ENCODE measurements at regions not wholly inside any gene's neighbourhood (a gene's known extent, or its start where the extent isn't known, plus 50 kb on each side); places are given as distances from the start of the nearest gene placed in this dataset.

- Histone ChIP-seq H3K4me3 (ENCODE audit: insufficient read depth, low read depth, low read length) (no peak overlapping the region), H3K36me3 (replicated peaks; ENCODE audit: control insufficient read depth, insufficient read depth, low read length) (no peaks in the 10 kb centered on the region), H3K27me3 (ENCODE audit: control insufficient read depth, insufficient read depth, low read length) (no peaks in the 10 kb centered on the region)
- DNase-seq = no peak
Observed at GRCh38 chr4:138945840-138946239, 69.7 kb upstream of the NOCT start.

- no peaks in the 10 kb centered on the region for H3K36me3 ChIP-seq (replicated peaks; ENCODE audit: control insufficient read depth, insufficient read depth, low read length)
- H3K27me3 ChIP-seq (ENCODE audit: control insufficient read depth, insufficient read depth, low read length) = no peaks in the 10 kb centered on the region
- no peak overlapping the region for H3K4me3 ChIP-seq (ENCODE audit: insufficient read depth, low read depth, low read length)
- DNase-seq = no peak
Observed at GRCh38 chr4:138945401-138945800, 70.2 kb upstream of the NOCT start.

GRCh38 chr4:138943893-138944292, 71.7 kb upstream of the NOCT start:
- H3K27me3 ChIP-seq (ENCODE audit: control insufficient read depth, insufficient read depth, low read length) = no peaks in the 10 kb centered on the region
- H3K4me3 ChIP-seq (ENCODE audit: insufficient read depth, low read depth, low read length) = no peak overlapping the region
- DNase-seq = no peak
- no peaks in the 10 kb centered on the region for H3K36me3 ChIP-seq (replicated peaks; ENCODE audit: control insufficient read depth, insufficient read depth, low read length)

- H3K27me3 ChIP-seq (ENCODE audit: control insufficient read depth, insufficient read depth, low read length) = no peaks in the 10 kb centered on the region
- no peak for DNase-seq
- H3K4me3 ChIP-seq (ENCODE audit: insufficient read depth, low read depth, low read length) = no peak overlapping the region
- H3K36me3 ChIP-seq (replicated peaks; ENCODE audit: control insufficient read depth, insufficient read depth, low read length) = no peaks in the 10 kb centered on the region
Observed at GRCh38 chr4:138941037-138941436, 74.5 kb upstream of the NOCT start.

GRCh38 chr4:138939960-138940359, 75.6 kb upstream of the NOCT start:
- no peak overlapping the region for H3K4me3 ChIP-seq (ENCODE audit: insufficient read depth, low read depth, low read length)
- no peaks in the 10 kb centered on the region for H3K36me3 ChIP-seq (replicated peaks; ENCODE audit: control insufficient read depth, insufficient read depth, low read length)
- no peaks in the 10 kb centered on the region for H3K27me3 ChIP-seq (ENCODE audit: control insufficient read depth, insufficient read depth, low read length)
- no peak for DNase-seq

GRCh38 chr4:138938366-138938690, 77.3 kb upstream of the NOCT start:
- no peaks in the 10 kb centered on the region for H3K27me3 ChIP-seq (ENCODE audit: control insufficient read depth, insufficient read depth, low read length)

GRCh38 chr4:138935135-138935807, 80.3 kb upstream of the NOCT start:
- Histone ChIP-seq H3K36me3 (replicated peaks; ENCODE audit: control insufficient read depth, insufficient read depth, low read length) (no peaks in the 10 kb centered on the region), H3K4me3 (ENCODE audit: insufficient read depth, low read depth, low read length) (no peak overlapping the region), H3K27me3 (ENCODE audit: control insufficient read depth, insufficient read depth, low read length) (no peaks in the 10 kb centered on the region)
- DNase-seq = no peak

More at GRCh38 chr4:138938366-138938690, 77.3 kb upstream of the NOCT start:
- H3K4me3 ChIP-seq (ENCODE audit: insufficient read depth, low read depth, low read length) = no peak overlapping the region
- no peaks in the 10 kb centered on the region for H3K36me3 ChIP-seq (replicated peaks; ENCODE audit: control insufficient read depth, insufficient read depth, low read length)
- peak; percentile 43 for DNase-seq

- Histone ChIP-seq H3K36me3 (replicated peaks; ENCODE audit: control insufficient read depth, insufficient read depth, low read length) (no peaks in the 10 kb centered on the region), H3K27me3 (ENCODE audit: control insufficient read depth, insufficient read depth, low read length) (no peaks in the 10 kb centered on the region), H3K4me3 (ENCODE audit: insufficient read depth, low read depth, low read length) (no peak overlapping the region)
- DNase-seq = no peak
Observed at GRCh38 chr4:138927072-138927471, 88.5 kb upstream of the NOCT start.

GRCh38 chr4:138925495-138925894, 90.1 kb upstream of the NOCT start:
- no peak for DNase-seq
- no peaks in the 10 kb centered on the region for H3K36me3 ChIP-seq (replicated peaks; ENCODE audit: control insufficient read depth, insufficient read depth, low read length)

GRCh38 chr4:138919094-138919936, 96.3 kb upstream of the NOCT start:
- peak; percentile 68 for DNase-seq
- Histone ChIP-seq H3K4me3 (ENCODE audit: insufficient read depth, low read depth, low read length) (no peak overlapping the region), H3K36me3 (replicated peaks; ENCODE audit: control insufficient read depth, insufficient read depth, low read length) (no peaks in the 10 kb centered on the region), H3K27me3 (ENCODE audit: control insufficient read depth, insufficient read depth, low read length) (no peaks in the 10 kb centered on the region)

More at GRCh38 chr4:138925495-138925894, 90.1 kb upstream of the NOCT start:
- Histone ChIP-seq H3K27me3 (ENCODE audit: control insufficient read depth, insufficient read depth, low read length) (no peaks in the 10 kb centered on the region), H3K4me3 (ENCODE audit: insufficient read depth, low read depth, low read length) (no peak overlapping the region)

GRCh38 chr4:138918169-138918869, 97.3 kb upstream of the NOCT start:
- H3K4me3 ChIP-seq (ENCODE audit: insufficient read depth, low read depth, low read length) = no peak overlapping the region
- no peak for DNase-seq
- H3K27me3 ChIP-seq (ENCODE audit: control insufficient read depth, insufficient read depth, low read length) = no peaks in the 10 kb centered on the region
- no peaks in the 10 kb centered on the region for H3K36me3 ChIP-seq (replicated peaks; ENCODE audit: control insufficient read depth, insufficient read depth, low read length)

GRCh38 chr4:138916763-138917162, 98.8 kb upstream of the NOCT start:
- no peak overlapping the region for H3K4me3 ChIP-seq (ENCODE audit: insufficient read depth, low read depth, low read length)
- no peak for DNase-seq
- H3K36me3 ChIP-seq (replicated peaks; ENCODE audit: control insufficient read depth, insufficient read depth, low read length) = no peaks in the 10 kb centered on the region
- H3K27me3 ChIP-seq (ENCODE audit: control insufficient read depth, insufficient read depth, low read length) = no peaks in the 10 kb centered on the region

- Histone ChIP-seq H3K36me3 (replicated peaks; ENCODE audit: control insufficient read depth, insufficient read depth, low read length) (no peaks in the 10 kb centered on the region), H3K27me3 (ENCODE audit: control insufficient read depth, insufficient read depth, low read length) (no peaks in the 10 kb centered on the region), H3K4me3 (ENCODE audit: insufficient read depth, low read depth, low read length) (no peak overlapping the region)
- no peak for DNase-seq
Observed at GRCh38 chr4:138915756-138916155, 99.8 kb upstream of the NOCT start.

- DNase-seq = no peak
- no peak overlapping the region for H3K4me3 ChIP-seq (ENCODE audit: insufficient read depth, low read depth, low read length)
- no peaks in the 10 kb centered on the region for H3K27me3 ChIP-seq (ENCODE audit: control insufficient read depth, insufficient read depth, low read length)
- no peaks in the 10 kb centered on the region for H3K36me3 ChIP-seq (replicated peaks; ENCODE audit: control insufficient read depth, insufficient read depth, low read length)
Observed at GRCh38 chr4:138912704-138913340, 102.8 kb upstream of the NOCT start.
